GM18873 (cell line): ENCODE measurements at regions not wholly inside any gene's neighbourhood (a gene's known extent, or its start where the extent isn't known, plus 50 kb on each side); places are given as distances from the start of the nearest gene placed in this dataset.

Experiments used
- ATAC-seq: cut with Tn5 transposase; IDR thresholded peaks from one replicate; pipeline ENCODE4 v1.9.1; 2021; ENCODE audit warnings: mild to moderate bottlenecking, moderate library complexity, moderate number of reproducible peaks; ENCODE audit not compliant: unreplicated experiment, low FRiP score

GRCh38 chr5:118555727-118556126 lies 432.6 kb downstream of the DTWD2 start:
- ATAC-seq: no peak

DNA sequence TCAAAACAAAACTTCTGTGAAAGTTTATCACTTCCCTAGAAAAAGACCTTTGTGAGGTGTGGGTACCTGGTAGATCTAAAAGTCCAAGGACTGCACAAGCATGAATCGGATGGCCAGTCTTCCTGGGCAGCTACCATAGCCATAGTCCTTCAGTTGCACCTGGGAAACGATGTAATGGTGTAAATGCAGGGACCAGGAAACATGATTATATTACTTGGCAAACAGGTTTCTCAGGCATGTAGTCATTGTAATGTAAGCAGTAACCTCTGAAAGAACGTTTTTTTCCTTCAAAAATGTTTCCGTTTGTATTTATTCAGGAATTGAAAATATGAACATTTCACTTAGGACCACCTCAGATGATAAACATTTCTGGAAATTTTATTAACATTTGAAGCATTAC lies 433.4 kb downstream of the DTWD2 start:
- ATAC-seq: no peak

DNA sequence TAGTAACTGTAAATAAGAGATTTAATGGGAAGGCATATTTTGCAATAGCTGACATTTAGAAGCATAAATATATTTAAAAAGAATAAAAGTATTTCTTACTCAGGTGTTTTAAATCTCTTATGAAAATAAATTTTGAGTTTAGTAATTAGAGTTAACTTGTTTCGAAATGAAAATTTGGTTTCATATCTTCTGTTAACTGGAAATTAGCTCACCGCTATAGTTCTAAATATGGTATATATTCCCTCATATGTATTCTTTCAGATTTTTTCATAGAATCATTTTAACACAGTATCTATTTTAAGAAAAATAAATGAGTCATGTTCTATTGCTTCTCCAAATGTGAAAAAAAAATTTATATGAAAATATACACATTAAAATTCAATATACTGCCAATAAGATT lies 434.1 kb downstream of the DTWD2 start:
- ATAC-seq: no peak

DNA sequence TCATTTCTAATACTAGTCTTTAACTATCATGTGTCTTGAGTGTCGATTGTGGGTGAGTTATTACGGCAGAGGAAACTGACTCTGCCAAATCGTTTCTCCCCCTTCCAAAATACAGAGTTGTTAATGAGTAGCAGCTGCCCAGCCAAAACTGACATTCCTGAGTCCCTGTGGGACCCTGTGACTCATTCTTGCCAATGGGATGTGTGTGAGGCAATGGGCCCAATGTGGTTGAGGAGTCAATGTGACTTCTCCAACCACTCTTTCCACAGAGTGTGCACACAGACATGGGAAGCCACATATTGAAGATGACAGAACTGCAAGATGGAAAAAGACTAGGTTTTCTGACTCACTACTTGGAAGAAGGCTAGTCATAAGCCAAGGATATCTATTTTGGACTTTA lies 434.7 kb downstream of the DTWD2 start:
- ATAC-seq: no peak

- no peak for ATAC-seq
These were observed 435.5 kb downstream of the DTWD2 start for GRCh38 chr5:118552731-118553360.

DNA sequence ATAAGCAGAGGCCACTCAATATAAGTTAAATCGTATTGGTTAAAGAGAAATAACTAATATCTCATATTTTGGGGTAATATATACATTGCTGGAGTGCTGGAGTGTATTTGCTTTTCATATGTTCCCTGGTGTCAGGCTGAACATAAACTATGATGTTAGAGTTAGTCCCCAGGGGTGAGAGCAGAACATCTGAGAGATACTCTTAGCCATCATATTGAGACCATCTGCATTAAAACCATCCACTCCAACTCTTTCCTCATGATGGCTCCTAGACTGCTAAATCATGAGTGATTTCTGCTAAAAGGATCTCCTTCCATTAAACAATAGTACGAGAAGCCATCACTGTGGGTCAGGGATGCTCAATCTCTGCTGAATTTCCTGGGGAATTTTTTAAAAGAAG lies 436.2 kb downstream of the DTWD2 start:
- no peak for ATAC-seq

- no peak for ATAC-seq
These were observed 436.6 kb downstream of the DTWD2 start for GRCh38 chr5:118551716-118552115.

DNA sequence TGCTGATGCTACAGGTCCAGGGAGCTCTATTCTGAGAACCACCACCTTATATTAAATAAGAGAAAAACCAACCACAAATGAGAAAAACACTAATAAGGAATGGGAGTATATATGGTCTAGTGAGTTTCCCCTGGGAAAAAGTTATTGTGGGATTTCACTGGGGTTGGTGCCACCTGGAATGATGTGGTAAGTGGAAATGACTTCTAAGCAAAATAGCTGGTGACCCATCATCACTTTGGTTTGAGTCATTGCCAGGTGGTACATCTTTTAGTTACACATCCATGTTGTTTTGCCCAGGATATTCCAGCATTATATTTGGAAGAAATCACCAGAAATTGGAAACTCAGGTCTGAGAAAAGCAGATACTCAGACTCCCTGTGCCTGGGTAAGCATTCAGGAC lies 437.3 kb downstream of the DTWD2 start:
- ATAC-seq: no peak

DNA sequence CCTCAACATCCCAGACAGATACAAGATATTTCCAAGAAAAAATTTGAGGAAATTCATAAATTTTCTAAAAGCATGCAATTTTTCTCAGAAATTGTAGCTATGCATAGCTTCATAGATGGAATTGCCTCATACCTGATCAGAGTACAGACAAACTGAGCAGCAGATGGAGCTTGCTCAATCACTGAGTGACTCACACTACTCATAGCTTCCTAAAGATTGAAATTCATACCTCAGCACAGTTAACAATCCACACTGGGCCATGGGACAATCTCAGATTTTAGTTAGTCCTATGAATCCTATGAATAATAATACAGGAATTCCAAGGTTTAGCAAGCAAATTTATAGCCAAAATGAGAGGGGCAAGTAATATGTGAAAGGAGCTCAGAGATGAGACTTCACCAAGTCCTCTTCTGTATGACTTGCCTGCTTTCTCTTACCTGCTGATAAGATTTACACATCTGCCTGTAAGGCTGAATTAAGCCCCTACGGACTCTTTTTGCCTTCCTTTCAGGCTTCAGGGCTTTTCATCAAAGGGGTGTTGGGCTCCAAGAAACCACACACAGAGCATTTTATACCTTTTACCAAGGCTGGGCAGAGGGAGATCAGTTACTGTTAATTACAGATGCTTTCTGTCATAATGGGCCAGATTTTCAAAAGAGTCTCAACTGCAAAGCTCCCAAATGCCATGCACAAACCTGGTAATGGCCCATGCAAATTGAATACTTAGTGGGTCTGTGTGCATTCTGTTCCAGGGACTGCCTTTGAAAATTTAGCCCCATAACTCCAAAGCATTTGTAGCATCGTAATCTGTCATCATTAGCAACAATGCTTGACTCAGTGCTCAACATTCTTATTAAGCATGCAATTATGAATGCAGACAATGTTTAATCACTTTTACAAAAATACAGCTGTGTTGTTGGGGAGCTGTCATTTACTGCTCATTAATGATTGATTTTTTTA lies 439.3 kb downstream of the DTWD2 start:
- no peak for ATAC-seq

DNA sequence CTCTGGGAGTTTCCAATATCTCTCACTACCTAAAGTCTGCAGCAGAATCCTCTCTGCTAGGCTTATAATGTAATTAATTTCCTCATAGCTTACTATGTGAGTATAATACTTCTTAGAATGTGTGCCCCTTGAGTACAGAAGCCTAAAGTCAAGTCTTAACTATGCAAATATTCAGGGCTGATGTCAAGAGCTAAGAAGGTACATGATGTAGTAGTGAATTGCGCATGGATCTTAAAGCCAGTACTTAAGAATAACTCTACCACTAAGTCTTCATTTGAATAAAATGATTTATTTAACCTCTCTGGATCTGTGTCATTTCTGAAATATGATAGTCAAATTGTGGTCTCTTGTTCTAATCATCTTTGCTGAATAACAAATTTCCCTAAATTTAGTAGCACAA lies 442.9 kb downstream of the DTWD2 start:
- no peak for ATAC-seq

DNA sequence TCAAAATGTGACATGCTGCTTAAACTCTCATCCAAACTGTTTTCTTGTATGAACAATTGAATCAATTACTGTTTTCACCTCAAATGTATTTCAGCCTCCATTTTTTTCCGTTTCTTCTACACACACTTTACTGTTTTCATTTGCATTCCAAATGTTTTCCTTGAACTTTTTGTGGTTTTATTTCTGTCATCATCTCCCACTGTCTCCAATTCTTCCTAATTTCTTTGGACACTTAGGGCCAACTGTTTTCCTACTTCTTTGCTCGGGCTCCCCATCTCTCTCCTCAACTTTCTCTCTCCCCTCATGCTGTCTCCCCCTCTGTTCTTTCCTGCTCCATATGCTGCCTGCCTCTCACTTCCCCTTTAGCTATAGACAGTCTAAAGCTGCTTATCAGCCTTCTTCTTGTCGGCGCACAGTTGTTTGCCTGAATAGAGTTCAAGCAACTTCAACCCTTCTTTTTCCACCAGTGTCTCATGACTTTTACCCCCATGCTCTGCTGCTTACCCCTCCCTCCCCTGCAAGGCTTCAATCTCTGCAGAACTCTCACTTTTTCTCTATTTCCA lies 443.4 kb downstream of the DTWD2 start:
- ATAC-seq: no peak

- ATAC-seq: no peak
These were observed 454.4 kb downstream of the DTWD2 start for GRCh38 chr5:118533923-118534322.

- ATAC-seq: no peak
These were observed 455.2 kb downstream of the DTWD2 start for GRCh38 chr5:118533156-118533555.

GRCh38 chr5:118531276-118531675 lies 457.1 kb downstream of the DTWD2 start:
- no peak for ATAC-seq

GRCh38 chr5:118529361-118530144 lies 458.8 kb downstream of the DTWD2 start:
- no peak for ATAC-seq

GRCh38 chr5:118522626-118523025 lies 465.7 kb downstream of the DTWD2 start:
- ATAC-seq: no peak

- no peak for ATAC-seq
These were observed 467.5 kb downstream of the DTWD2 start for GRCh38 chr5:118520771-118521415.

DNA sequence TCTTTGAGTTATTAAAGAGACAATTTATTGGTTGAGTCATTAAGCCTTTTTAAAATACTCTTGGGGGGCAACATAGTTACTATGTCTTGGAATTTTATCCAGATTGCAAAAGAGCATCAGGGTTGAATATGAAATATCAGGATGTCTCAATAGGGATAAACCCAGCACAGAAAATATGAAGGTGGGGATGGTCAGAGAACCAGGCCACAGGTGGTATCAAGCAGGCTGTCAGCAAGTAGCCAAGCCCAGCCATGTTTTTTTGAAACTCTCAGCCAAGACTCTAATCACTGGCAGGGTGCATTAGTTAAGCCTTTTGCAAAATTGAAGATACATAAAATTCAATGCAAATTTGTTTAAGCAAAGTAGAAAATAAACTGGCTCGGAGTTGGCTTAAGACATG lies 468.9 kb downstream of the DTWD2 start:
- ATAC-seq: no peak

- no peak for ATAC-seq
These were observed 469.6 kb downstream of the DTWD2 start for GRCh38 chr5:118518720-118519119.

DNA sequence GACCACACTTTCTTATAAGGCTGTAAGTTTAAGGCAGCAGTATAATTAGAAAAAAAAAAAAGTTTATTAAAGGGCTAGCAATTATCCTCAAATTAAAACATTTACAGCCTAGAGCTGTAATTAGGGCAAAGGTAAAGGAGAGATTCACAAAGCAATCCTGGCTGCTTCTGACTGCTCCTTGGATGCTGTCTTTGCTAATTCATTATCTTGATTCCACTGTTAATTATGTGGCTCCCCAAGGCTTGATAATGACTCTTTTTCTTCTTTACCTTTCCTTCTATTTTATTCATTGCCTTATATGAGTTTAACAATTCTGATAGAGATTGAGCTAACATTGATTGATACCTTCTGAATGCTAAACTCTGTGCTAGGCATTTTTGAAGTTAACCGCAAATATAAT lies 476.5 kb downstream of the DTWD2 start:
- ATAC-seq: no peak
